Daoy (cell line): ENCODE measurements at regions not wholly inside any gene's neighbourhood (a gene's known extent, or its start where the extent isn't known, plus 50 kb on each side); places are given as distances from the start of the nearest gene placed in this dataset.
"Not testable (repeated sequence)": the region's sequence is repeated elsewhere in the genome, so short reads cannot be mapped to it uniquely, and the experiment has no call there.

Experiments
- DNase-seq: peaks from one replicate; pipeline ENCODE4 v3.0.0-alpha.2; 2015; ENCODE audit warnings: low read depth

- no peak for DNase-seq
These were observed 901.7 kb downstream of the PLOD2 start for GRCh38 chr3:145259166-145259880.

- DNase-seq, result not testable (repeated sequence)
These were observed 897.5 kb downstream of the PLOD2 start for GRCh38 chr3:145263458-145263857.

DNA sequence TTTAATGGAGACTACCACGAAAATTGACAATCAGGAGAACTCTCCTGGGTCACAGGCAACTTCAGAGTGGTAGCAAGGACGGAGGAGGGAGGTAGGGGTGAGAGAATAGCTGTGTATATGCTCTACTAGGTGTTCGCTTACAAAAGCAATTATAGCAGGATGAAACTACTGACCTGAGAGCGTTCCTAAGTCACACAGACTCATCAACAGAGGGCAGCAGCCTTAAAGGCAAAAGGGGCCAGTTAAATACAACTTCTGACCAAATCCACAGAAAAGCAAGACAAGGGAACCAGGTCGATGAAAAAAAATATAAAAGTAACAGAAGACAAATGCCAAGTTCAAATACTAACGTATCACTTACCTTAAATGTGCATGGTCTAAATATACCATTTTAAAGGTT lies 894.6 kb downstream of the PLOD2 start:
- no peak for DNase-seq

- no peak for DNase-seq
These were observed 891.9 kb downstream of the PLOD2 start for GRCh38 chr3:145269106-145269505.

- DNase-seq, result no peak
These were observed 888.3 kb downstream of the PLOD2 start for GRCh38 chr3:145272684-145273083.

DNA sequence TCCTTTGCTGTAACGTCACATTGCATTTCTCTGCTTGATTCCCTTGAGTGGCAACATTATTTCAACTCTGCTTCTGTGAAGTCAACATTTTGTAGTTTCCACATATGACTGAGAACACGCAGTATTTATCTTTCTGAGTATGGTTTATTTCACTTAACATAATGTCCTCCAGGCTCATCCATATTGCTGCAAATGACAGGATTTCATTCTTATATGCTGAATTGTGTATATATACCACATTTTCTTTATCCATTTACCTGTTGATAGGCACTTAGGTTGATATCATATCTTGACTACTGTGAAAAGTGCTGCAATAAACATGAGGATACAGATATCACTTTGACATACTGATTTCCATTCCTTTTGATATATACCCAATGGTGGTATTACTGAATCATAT lies 878.5 kb downstream of the PLOD2 start:
- no peak for DNase-seq

DNA sequence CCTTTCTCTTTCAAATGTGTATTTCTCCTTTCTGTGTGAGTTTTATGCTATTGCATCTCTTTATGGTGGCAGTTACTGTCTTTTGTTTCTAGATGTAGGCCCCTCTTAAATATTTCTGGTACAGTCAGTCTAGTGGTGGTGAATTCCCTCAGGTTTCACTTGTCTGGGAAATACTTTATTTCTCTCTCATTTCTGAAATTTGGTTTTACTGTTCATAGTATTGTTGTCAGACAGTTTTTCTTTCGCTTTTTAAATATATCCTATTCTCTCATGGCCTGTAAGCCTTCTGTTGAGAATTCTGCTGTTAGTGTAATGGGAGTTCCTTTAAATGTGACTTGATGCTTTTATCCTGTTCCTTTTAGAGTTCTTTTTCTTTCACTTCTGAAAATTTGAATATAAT lies 874.0 kb downstream of the PLOD2 start:
- no peak for DNase-seq

- DNase-seq, result no peak
These were observed 871.0 kb downstream of the PLOD2 start for GRCh38 chr3:145290010-145290409.

DNA sequence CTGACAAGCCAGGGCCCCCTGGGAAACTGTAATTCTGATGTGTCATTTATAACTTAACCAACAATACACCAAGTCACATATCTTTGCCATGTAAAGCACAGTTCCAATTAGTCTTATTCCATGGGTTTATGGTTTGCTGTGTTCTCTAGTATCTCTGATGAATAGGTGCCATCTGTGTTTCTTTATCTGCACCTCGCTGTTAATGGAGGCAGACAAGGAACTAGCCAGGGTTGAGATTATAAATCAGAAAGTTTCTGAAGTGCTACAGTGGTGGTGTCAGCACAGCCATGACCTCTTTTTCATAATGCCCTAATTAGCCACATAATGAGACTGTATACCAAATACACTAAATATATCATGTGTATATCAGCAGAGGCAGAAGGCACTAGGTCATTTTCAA lies 866.4 kb downstream of the PLOD2 start:
- DNase-seq, result no peak

- no peak for DNase-seq
These were observed 853.7 kb downstream of the PLOD2 start for GRCh38 chr3:145307272-145307671.

DNA sequence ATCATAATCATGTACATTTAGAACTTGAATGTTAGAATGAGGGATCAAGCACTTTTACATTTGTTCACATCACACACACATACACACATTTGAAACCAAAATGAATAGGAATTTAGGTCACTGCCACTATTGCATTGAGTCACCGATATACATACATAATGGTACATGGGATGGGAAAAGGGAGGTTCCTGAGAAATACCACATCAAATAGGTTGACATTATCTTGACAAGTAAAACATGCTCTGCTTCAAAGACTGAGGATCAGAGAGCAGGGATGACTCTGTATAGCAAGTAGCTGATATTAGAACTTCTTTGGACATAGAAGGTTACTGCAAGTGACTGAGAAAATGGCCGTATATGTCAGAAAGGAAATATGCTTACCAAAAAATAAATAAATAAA lies 847.2 kb downstream of the PLOD2 start:
- DNase-seq, result no peak

DNA sequence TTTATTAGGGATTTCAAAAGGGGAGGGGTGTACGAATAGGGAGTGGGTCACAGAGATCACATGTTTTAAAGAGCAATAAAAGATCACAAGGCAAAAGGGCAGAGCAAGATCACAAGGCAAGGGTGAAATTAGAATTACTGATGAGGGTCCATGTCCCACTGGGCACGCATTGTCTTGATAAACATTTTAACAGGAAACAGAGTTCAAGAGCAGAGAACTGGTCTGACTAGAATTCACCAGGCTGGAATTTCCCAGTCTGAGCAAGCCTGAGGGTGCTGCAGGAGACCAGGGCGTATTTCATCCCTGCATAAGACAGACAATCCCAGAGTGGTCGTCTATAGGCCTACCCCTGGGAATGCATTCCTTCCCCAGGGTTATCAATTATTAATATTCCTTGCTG lies 844.7 kb downstream of the PLOD2 start:
- not testable (repeated sequence) for DNase-seq

- DNase-seq, result no peak
These were observed 834.3 kb downstream of the PLOD2 start for GRCh38 chr3:145326666-145327065.

DNA sequence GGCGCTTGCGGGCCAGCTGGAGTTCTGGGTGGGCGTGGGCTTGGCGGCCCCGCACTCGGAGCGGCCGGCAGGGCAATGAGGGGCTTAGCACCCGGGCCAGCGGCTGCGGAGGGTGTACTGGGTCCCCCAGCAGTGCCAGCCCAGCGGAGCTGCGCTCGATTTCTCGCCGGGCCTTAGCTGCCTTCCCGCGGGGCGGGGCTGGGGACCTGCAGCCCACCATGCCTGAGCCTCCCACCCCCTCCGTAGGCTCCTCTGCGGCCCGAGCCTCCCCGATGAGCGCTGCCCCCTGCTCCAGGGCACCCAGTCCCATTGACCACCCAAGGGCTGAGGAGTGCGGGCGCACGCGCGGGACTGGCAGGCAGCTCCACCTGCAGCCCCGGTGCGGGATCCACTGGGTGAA lies 827.6 kb downstream of the PLOD2 start:
- DNase-seq, result not testable (repeated sequence)

GRCh38 chr3:145333931-145334330 lies 827.1 kb downstream of the PLOD2 start:
- DNase-seq, result no peak

DNA sequence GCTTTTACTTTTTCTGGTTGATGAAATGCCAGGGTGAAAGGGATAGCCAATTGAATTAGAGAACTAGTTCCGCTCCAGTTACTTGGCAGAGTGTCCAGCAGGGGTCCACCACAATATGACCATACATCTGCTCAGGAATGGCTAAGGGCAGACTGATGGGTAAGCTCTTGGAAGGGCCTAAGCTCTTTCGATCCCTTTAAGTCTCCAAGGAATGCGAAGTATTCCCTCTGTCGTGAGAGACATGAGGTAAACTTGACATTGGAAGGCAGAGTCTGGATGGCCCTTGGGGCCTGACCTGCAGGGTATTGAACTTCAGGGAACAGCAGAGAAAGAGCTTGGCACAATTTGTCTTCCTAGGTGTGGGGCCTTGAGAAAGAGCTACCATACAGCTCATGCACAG lies 805.8 kb downstream of the PLOD2 start:
- DNase-seq, result no peak

- DNase-seq, result no peak
These were observed 803.5 kb downstream of the PLOD2 start for GRCh38 chr3:145357453-145357852.

GRCh38 chr3:145359040-145359439 lies 801.9 kb downstream of the PLOD2 start:
- DNase-seq, result no peak

GRCh38 chr3:145368748-145369147 lies 792.2 kb downstream of the PLOD2 start:
- DNase-seq, result no peak

DNA sequence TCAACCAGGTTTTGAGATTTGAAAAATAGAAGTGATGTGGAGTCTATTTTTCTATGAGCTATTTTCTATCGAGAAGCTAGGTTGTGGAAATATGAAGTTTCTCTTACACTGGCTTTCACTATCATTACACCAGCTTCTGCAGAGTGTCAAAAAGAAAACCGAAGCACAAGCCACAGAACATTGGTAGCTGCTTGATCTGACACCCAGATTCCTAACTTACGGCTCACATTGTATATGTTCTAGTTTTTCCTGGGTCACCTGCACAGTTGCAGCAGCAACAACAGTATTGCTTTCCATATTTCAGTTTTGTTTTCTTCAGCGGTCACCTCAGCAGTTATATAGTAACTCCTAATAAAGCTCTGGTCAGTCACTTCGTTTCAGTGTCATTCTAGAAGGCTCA lies 790.1 kb downstream of the PLOD2 start:
- no peak for DNase-seq

DNA sequence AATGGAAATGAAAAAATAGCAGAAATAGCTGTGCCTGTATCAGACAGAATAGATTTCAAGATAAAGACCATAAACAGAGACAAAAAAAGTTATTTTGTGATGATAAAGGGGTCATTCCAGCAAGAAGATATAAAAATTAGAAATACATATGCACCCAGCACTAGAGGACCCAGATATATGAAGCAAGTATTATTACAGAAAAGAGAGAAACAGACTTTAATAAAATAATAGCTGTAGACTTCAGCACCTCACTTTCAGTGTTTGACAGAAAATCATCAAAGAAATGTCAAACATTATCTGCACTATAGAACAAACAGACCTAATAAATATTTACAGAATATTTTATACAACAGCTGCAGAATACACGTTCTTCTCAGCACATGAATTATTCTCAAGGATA lies 783.7 kb downstream of the PLOD2 start:
- DNase-seq, result no peak

DNA sequence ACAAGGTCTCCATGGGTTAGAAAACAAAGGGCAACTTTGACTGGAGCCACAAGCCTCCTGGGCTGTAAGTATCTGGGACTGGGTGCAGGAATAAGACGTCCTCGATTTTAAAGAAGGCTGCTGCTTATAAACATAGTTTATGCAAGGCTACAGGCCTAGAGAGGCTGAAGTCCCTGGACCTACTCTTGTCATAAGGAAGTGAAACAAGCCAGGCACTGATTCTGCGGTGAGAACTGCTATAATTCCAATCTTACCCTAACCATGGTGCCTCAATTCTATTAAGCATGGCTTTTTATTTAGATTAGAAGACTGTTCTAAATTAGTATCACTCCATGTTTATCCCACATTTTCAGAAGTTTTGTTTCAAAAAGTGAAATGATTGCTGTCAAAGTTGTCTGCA lies 777.6 kb downstream of the PLOD2 start:
- no peak for DNase-seq

DNA sequence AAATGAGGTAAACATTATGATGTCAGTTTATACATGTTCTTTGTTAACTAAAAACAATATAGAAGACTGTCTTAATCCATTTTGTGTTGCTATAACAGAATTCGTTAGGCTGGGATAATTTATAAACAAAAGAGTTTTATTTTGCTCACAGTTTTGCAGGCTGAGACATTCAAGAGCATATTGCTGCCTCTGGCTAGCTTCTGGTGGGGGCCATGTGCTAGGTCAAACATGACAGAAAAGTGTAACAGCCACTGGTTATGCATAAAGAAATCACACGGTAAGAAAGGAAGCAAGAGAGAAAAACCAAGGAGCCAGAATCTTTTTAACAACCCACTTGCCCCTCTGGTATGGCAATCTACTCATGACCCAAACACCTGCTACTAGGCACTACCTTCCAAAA lies 776.7 kb downstream of the PLOD2 start:
- no peak for DNase-seq

GRCh38 chr3:145387211-145387610 lies 773.8 kb downstream of the PLOD2 start:
- no peak for DNase-seq
